Heart left ventricle (tissue), 16 donors: ENCODE measurements at regions not wholly inside any gene's neighbourhood (a gene's known extent, or its start where the extent isn't known, plus 50 kb on each side); places are given as distances from the start of the nearest gene placed in this dataset.
A peak's percentile ranks its signal among the peaks of the same experiment; 100 is the strongest.

Experiments used
- ATAC-seq, 4 donors: fragments of 200-7000 bp; cut with Tn5 transposase; one replicate each; pipeline ENCODE4 v1.9.1; 2020 to 2022; ENCODE audit warnings: moderate library complexity in 4 of 4, mild to moderate bottlenecking in 3 of 4, moderate number of reproducible peaks in 1 of 4
- DNase-seq, 5 donors: peaks; one replicate each; pipeline ENCODE4 v3.0.0-alpha.2; 2020
- H3K27ac ChIP-seq, 12 donors: fragments of 200-600 bp; sonication (generic) in 4 of 12; one replicate each; pipeline versions ENCODE4 v1.5.0 to v1.8.0; 2016 to 2022; ENCODE audit warnings: mild to moderate bottlenecking in 2 of 12
- H3K27me3 ChIP-seq, 9 donors: fragments of 200-600 bp; sonication (generic) in 2 of 9; one replicate each; pipeline versions ENCODE4 v1.5.1 to v1.8.0; 2016 to 2022; ENCODE audit warnings: mild to moderate bottlenecking in 3 of 9
- H3K36me3 ChIP-seq, 9 donors: fragments of 200-600 bp; sonication (generic) in 2 of 9; one replicate each; pipeline versions ENCODE4 v1.5.0 to v1.8.0; 2018 to 2022; ENCODE audit warnings: mild to moderate bottlenecking in 2 of 9
- H3K4me1 ChIP-seq, 12 donors: fragments of 200-600 bp; sonication (generic) in 4 of 12; one replicate each; pipeline versions ENCODE4 v1.5.0 to v1.8.0; 2016 to 2022; ENCODE audit warnings: mild to moderate bottlenecking in 3 of 12
- H3K4me3 ChIP-seq, 12 donors: fragments of 200-600 bp; sonication (generic) in 4 of 12; one replicate each; pipeline versions ENCODE4 v1.5.0 to v1.8.0; 2017 to 2022; ENCODE audit warnings: mild to moderate bottlenecking in 9 of 12, moderate library complexity in 4 of 12
- H3K9me3 ChIP-seq, 12 donors: fragments of 200-600 bp; sonication (generic) in 4 of 12; one replicate each; pipeline versions ENCODE4 v1.5.0 to v1.8.0; 2016 to 2022; ENCODE audit warnings: mild to moderate bottlenecking in 1 of 12
- CTCF ChIP-seq, 12 donors: fragments of 200-600 bp; sonication (generic) in 4 of 12; IDR thresholded peaks; one replicate each; pipeline versions ENCODE4 v1.5.0 to v1.8.0; 2018 to 2022; ENCODE audit warnings: antibody characterized with exemption in 12 of 12, mild to moderate bottlenecking in 5 of 12
- POLR2A ChIP-seq, 2 donors: fragments of 450-650 bp; IDR thresholded peaks; one replicate each; pipeline ENCODE4 v1.6.1; 2017; ENCODE audit warnings: antibody characterized with exemption in 2 of 2, mild to moderate bottlenecking in 2 of 2, moderate library complexity in 2 of 2
- WGBS, 4 donors: extraction: QIAGEN DNeasy Blood & Tissue Kit in 2 of 4; methylation state at CpG; one replicate each; pipeline versions ENCODE4 v1.1.5 to v1.1.7; 2013 to 2018; 5-methylcytosine and 5-hydroxymethylcytosine counted together
- intact Hi-C, 10 donors: fragments of 100-400 bp; cut with DNase I; formaldehyde crosslinking; loops; one replicate each; pipeline versions ENCODE4 v1.11.1 to v1.14.2; 2022
- donor health status: ischemic (EF 13 %, LVEDD 7.1; RV severe dilation, severe dysfunction).
- donor health status: healthy with polysubstance abuse.
- donor health status: DM: no; HTN: yes; CAD: no.
- donor health status: DM: no; HTN: no; CAD: no.
- donor health status: ischemic (EF 25% LVEDD 6.9; RV normal size, moderate dysfunction).
- donor health status: ischemic (EF 25% LVEDD 5.7; RV mildly dilated, moderate dysfunction).
- donor health status: healthy.
- donor health status: DM: yes; HTN: yes; CAD: no.
- donor health status: ischemic (EF 35%, LVEDD 5.7; RV mildly dilated, moderate dysfunction).
- donor health status: nonischemic (EF 11% LVEDD 7.7; RV severe dilation, severe dysfunction).
- donor health status: DM: yes; HTN: yes; CAD: no.
- donor health status: PGD.
- donor health status: ischemic (EF 29% LVEDD 5.4; RV normal size, mild dysfunction).
- donor health status: nonischemic (EF 23%, LVEDD 6.1; RV moderate dilation, normal function).

GRCh38 chr13:105774739-105775460 is 760.6 kb downstream of the EFNB2 start:
- H3K36me3 ChIP-seq = no peaks in the 10 kb centered on the region
- peaks cover 0 to 4% (median 0%) of the 10 kb centered on the region in 12 donors for H3K9me3 ChIP-seq
- TF ChIP-seq CTCF (IDR thresholded peaks at IDR 0.05) (no peak), POLR2A (IDR thresholded peaks at IDR 0.05) (no peak)
- DNase-seq (no peak), ATAC-seq (no peak)
- H3K27me3 ChIP-seq = no peaks in the 10 kb centered on the region
- peak overlapping the region in 1 of 12 donors; percentile 2 for H3K4me3 ChIP-seq
- H3K4me1 ChIP-seq = no peaks in the 10 kb centered on the region
- WGBS, 4 donors = 59 to 73% (median 63%) methylated on average over 7 of the region's 7 CpGs
- intact Hi-C loops = no loop called here
- H3K27ac ChIP-seq = no peak overlapping the region

GRCh38 chr13:105773863-105774538 is 761.5 kb downstream of the EFNB2 start:
- peaks cover 0 to 4% (median 0%) of the 10 kb centered on the region in 12 donors for H3K9me3 ChIP-seq
- no peak overlapping the region for H3K27ac ChIP-seq
- no peaks in the 10 kb centered on the region for H3K27me3 ChIP-seq
- no peaks in the 10 kb centered on the region for H3K4me1 ChIP-seq
- intact Hi-C loops = no loop called here
- ATAC-seq (no peak), DNase-seq (no peak)
- 57 to 71% (median 64%) methylated on average over 7 of the region's 7 CpGs for WGBS, 4 donors
- no peaks in the 10 kb centered on the region for H3K36me3 ChIP-seq
- TF ChIP-seq CTCF (IDR thresholded peaks at IDR 0.05) (no peak), POLR2A (IDR thresholded peaks at IDR 0.05) (no peak)
- peak overlapping the region in 1 of 12 donors; percentile 2 for H3K4me3 ChIP-seq

DNA sequence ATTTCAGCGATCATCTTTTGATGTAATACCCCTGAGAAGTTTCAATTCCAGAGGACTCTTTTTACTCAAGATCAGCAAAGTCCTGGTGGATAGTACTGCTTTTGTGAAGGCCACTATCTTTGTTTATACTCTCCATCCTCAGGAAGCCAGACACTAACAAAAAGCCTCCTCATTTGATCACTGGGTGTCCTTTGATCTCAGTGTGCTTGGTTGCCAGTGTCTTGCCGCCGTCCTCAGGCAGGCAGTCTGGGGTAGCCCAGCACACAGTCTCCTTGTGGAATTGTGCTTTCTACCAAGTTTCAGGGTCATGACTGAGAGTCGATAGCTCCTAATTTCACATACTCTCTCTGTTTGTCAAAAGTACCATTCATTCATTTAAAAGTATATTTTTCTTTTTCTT is 762.2 kb downstream of the EFNB2 start:
- no peak overlapping the region for H3K4me3 ChIP-seq
- intact Hi-C loops = no loop called here
- H3K27me3 ChIP-seq = no peaks in the 10 kb centered on the region
- no peak for TF ChIP-seq CTCF (IDR thresholded peaks at IDR 0.05)
- TF ChIP-seq POLR2A (IDR thresholded peaks at IDR 0.05) = no peak
- WGBS, 4 donors = 76 to 85% (median 81%) methylated on average over 4 of the region's 4 CpGs
- H3K36me3 ChIP-seq = no peaks in the 10 kb centered on the region
- H3K4me1 ChIP-seq = no peaks in the 10 kb centered on the region
- DNase-seq (no peak), ATAC-seq (no peak)
- H3K9me3 ChIP-seq = peaks cover 0 to 4% (median 0%) of the 10 kb centered on the region in 12 donors
- H3K27ac ChIP-seq = no peak overlapping the region

DNA sequence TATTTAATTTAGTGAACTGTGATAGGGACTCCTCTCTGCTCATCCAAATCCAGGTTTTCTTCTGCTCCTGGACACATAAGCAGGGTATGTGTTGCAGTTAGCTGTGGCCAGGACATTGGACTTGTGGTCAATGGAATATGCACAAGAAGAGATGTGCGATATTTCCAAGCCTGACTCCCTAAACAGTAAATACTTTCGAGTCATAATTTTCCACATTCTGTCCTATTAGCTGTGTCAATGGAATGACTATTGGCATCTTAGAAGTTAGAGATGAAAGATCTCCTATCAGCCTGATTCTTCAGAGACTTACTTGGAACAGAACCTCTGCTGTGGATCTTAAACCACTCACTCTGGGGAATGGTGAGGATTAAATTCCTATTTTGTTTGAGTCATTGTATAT is 771.0 kb downstream of the EFNB2 start:
- H3K4me3 ChIP-seq = no peak overlapping the region
- DNase-seq (no peak), ATAC-seq (no peak)
- H3K4me1 ChIP-seq = no peaks in the 10 kb centered on the region
- H3K27me3 ChIP-seq = no peaks in the 10 kb centered on the region
- 93 to 97% (median 94%) methylated on average over 2 of the region's 2 CpGs for WGBS, 4 donors
- H3K36me3 ChIP-seq = no peaks in the 10 kb centered on the region
- no peaks in the 10 kb centered on the region for H3K9me3 ChIP-seq
- intact Hi-C loops = no loop called here
- TF ChIP-seq CTCF (IDR thresholded peaks at IDR 0.05) (no peak), POLR2A (IDR thresholded peaks at IDR 0.05) (no peak)
- no peak overlapping the region for H3K27ac ChIP-seq
